Tibial nerve (tissue), 4 donors: ENCODE measurements at regions not wholly inside any gene's neighbourhood (a gene's known extent, or its start where the extent isn't known, plus 50 kb on each side); places are given as distances from the start of the nearest gene placed in this dataset.

ENCODE experiments used
- DNase-seq, 2 donors: peaks; one replicate each; pipeline ENCODE4 v3.0.0-alpha.2; 2019; ENCODE audit warnings: low spot score in 2 of 2
- H3K27ac ChIP-seq, 4 donors: fragments of 200-600 bp; sonication (generic) in 3 of 4; one replicate each; pipeline ENCODE4 v1.5.1; 2017 to 2019; ENCODE audit warnings: mild to moderate bottlenecking in 1 of 4
- H3K27me3 ChIP-seq, 2 donors: fragments of 200-600 bp; sonication (generic) in 1 of 2; one replicate each; pipeline versions ENCODE4 v1.5.1 to v1.6.0; 2017 to 2019
- H3K36me3 ChIP-seq, 3 donors: fragments of 200-600 bp; sonication (generic); one replicate each; pipeline ENCODE4 v1.5.1; 2018 to 2019
- H3K4me1 ChIP-seq, 4 donors: fragments of 200-600 bp; sonication (generic) in 3 of 4; one replicate each; pipeline ENCODE4 v1.5.1; 2017 to 2019
- H3K4me3 ChIP-seq, 4 donors: fragments of 200-600 bp; sonication (generic) in 3 of 4; one replicate each; pipeline ENCODE4 v1.5.1; 2017 to 2019; ENCODE audit warnings: mild to moderate bottlenecking in 1 of 4, moderate library complexity in 1 of 4
- H3K9me3 ChIP-seq, 4 donors: fragments of 200-600 bp; sonication (generic) in 3 of 4; one replicate each; pipeline ENCODE4 v1.5.1; 2017 to 2019
- EP300 ChIP-seq, 2 donors: sonication (generic); formaldehyde crosslinking; IDR thresholded peaks; one replicate each; pipeline ENCODE4 v1.6.1; 2017; ENCODE audit warnings: antibody characterized with exemption in 2 of 2, mild to moderate bottlenecking in 1 of 2
- POLR2A ChIP-seq, 2 donors: fragments of 450-650 bp; IDR thresholded peaks; one replicate each; pipeline ENCODE4 v1.6.1; 2017; ENCODE audit warnings: antibody characterized with exemption in 2 of 2, mild to moderate bottlenecking in 2 of 2, moderate library complexity in 2 of 2
- WGBS, 2 donors: methylation state at CpG; one replicate each; pipeline ENCODE4 v1.1.5; 2018; 5-methylcytosine and 5-hydroxymethylcytosine counted together
- TF ChIP-seq, protein P1 (sequence below), 5 experiments: fragments of 200-600 bp in 3 of 5; fragments of 450-650 bp in 2 of 5; sonication (generic) in 3 of 5; IDR thresholded peaks; one replicate each; pipeline ENCODE4 v1.5.1; 2016 to 2019; ENCODE audit warnings: antibody characterized with exemption in 5 of 5, mild to moderate bottlenecking in 3 of 5, moderate library complexity in 2 of 5

DNA sequence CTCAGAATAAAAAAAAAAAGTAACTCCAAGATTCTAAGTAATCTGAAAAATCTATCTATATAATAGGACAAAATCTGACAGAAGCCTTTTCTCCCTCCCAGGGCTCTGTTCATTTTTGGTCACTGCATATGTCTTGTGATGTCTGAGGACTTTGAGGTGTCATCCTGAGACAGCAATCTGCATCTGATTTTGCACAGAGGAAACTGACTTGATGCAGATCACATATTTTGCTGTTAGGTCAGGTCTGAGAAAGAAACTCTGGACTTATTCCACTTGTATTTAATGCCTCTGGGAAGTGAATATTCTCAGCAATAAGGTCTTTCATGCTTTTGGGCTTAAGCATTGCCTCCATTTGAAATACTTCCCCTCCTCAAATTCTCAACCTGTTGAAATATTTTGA is 295.2 kb upstream of the THBS1 start:
- H3K4me3 ChIP-seq, result no peak overlapping the region

DNA sequence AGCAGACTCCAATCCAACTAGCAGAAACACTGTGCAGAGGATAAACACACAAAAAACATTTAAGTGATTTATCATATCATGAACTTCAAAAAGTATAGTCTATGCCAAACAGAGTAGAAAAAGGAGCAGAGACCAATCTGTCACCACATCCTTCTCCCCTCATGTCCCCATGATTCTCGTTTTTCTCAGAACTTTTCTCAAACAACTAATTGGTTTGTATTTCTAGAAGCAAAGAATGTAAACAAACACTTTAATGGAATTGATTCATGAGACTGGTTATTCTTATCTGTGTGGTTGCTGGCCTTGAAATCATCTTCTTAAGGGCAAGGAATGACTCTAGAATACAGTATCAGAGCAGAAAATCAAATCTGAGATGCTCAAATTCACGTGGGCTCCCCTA is 294.2 kb upstream of the THBS1 start:
- 40 to 52% methylated on average over 2 of the region's 2 CpGs for WGBS, 2 donors
- no peak overlapping the region for H3K4me3 ChIP-seq
- no peaks in the 10 kb centered on the region for H3K36me3 ChIP-seq
- no peak for DNase-seq
- peaks cover 0 to 6% (median 0%) of the 10 kb centered on the region in 4 donors for H3K9me3 ChIP-seq
- TF ChIP-seq EP300 (IDR thresholded peaks at IDR 0.05), result no peak
- no peak for TF ChIP-seq POLR2A (IDR thresholded peaks at IDR 0.05)
- TF ChIP-seq, protein P1, sequence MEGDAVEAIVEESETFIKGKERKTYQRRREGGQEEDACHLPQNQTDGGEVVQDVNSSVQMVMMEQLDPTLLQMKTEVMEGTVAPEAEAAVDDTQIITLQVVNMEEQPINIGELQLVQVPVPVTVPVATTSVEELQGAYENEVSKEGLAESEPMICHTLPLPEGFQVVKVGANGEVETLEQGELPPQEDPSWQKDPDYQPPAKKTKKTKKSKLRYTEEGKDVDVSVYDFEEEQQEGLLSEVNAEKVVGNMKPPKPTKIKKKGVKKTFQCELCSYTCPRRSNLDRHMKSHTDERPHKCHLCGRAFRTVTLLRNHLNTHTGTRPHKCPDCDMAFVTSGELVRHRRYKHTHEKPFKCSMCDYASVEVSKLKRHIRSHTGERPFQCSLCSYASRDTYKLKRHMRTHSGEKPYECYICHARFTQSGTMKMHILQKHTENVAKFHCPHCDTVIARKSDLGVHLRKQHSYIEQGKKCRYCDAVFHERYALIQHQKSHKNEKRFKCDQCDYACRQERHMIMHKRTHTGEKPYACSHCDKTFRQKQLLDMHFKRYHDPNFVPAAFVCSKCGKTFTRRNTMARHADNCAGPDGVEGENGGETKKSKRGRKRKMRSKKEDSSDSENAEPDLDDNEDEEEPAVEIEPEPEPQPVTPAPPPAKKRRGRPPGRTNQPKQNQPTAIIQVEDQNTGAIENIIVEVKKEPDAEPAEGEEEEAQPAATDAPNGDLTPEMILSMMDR (IDR thresholded peaks at IDR 0.05), result no peak
- no peak overlapping the region for H3K27ac ChIP-seq
- H3K4me1 ChIP-seq, result peaks cover 0 to 9% (median 0%) of the 10 kb centered on the region in 4 donors
- no peaks in the 10 kb centered on the region for H3K27me3 ChIP-seq

More for the DNA sequence above, 295.2 kb upstream of the THBS1 start:
- TF ChIP-seq POLR2A (IDR thresholded peaks at IDR 0.05) (no peak), EP300 (IDR thresholded peaks at IDR 0.05) (no peak)
- TF ChIP-seq, protein P1 (IDR thresholded peaks at IDR 0.05), result no peak
- no peak for DNase-seq
- peaks cover 0 to 9% (median 0%) of the 10 kb centered on the region in 4 donors for H3K4me1 ChIP-seq
- H3K36me3 ChIP-seq, result no peaks in the 10 kb centered on the region
- H3K27ac ChIP-seq, result peak overlapping the region in 1 of 4 donors; percentile 48
- H3K27me3 ChIP-seq, result no peaks in the 10 kb centered on the region
- H3K9me3 ChIP-seq, result peaks cover 0 to 6% (median 0%) of the 10 kb centered on the region in 4 donors

- 85% methylated on average over 6 of the region's 6 CpGs for WGBS, 2 donors
- no peak for DNase-seq
Observed at GRCh38 chr15:39287322-39288195, 293.3 kb upstream of the THBS1 start.

GRCh38 chr15:39290711-39291435 is 290.0 kb upstream of the THBS1 start:
- DNase-seq, result no peak
- Histone ChIP-seq H3K27me3 (no peaks in the 10 kb centered on the region), H3K4me1 (peaks cover 0 to 4% (median 0%) of the 10 kb centered on the region in 4 donors), H3K27ac (no peak overlapping the region), H3K4me3 (no peak overlapping the region), H3K36me3 (no peaks in the 10 kb centered on the region), H3K9me3 (peaks cover 0 to 9% (median 1%) of the 10 kb centered on the region in 4 donors)
- WGBS, 2 donors, result 76 to 84% methylated on average over 4 of the region's 4 CpGs
- TF ChIP-seq EP300 (IDR thresholded peaks at IDR 0.05), result no peak
- TF ChIP-seq POLR2A (IDR thresholded peaks at IDR 0.05), result no peak
- TF ChIP-seq, protein P1 (IDR thresholded peaks at IDR 0.05), result no peak

More at GRCh38 chr15:39287322-39288195, 293.3 kb upstream of the THBS1 start:
- Histone ChIP-seq H3K27me3 (no peaks in the 10 kb centered on the region), H3K4me3 (no peak overlapping the region), H3K4me1 (peaks cover 0 to 9% (median 0%) of the 10 kb centered on the region in 4 donors), H3K36me3 (no peaks in the 10 kb centered on the region), H3K27ac (no peak overlapping the region), H3K9me3 (peaks cover 0 to 6% (median 1%) of the 10 kb centered on the region in 4 donors)
- TF ChIP-seq, protein P1 (IDR thresholded peaks at IDR 0.05), result no peak
- TF ChIP-seq POLR2A (IDR thresholded peaks at IDR 0.05) (no peak), EP300 (IDR thresholded peaks at IDR 0.05) (no peak)

GRCh38 chr15:39291690-39292089 is 289.2 kb upstream of the THBS1 start:
- Histone ChIP-seq H3K4me1 (no peaks in the 10 kb centered on the region), H3K9me3 (peaks cover 0 to 9% (median 1%) of the 10 kb centered on the region in 4 donors), H3K27me3 (no peaks in the 10 kb centered on the region), H3K36me3 (no peaks in the 10 kb centered on the region), H3K27ac (no peak overlapping the region), H3K4me3 (no peak overlapping the region)
- TF ChIP-seq, protein P1 (IDR thresholded peaks at IDR 0.05), result no peak
- TF ChIP-seq POLR2A (IDR thresholded peaks at IDR 0.05), result no peak
- no peak for TF ChIP-seq EP300 (IDR thresholded peaks at IDR 0.05)
- DNase-seq, result no peak
- WGBS, 2 donors, result 95 to 96% methylated on average over 3 of the region's 3 CpGs
